Fibroblast of skin of left biceps (primary cell): ENCODE measurements at regions not wholly inside any gene's neighbourhood (a gene's known extent, or its start where the extent isn't known, plus 50 kb on each side); places are given as distances from the start of the nearest gene placed in this dataset.

Source experiments
- DNase-seq, 2 experiments: peaks; one replicate each; pipeline ENCODE4 v3.0.0-alpha.2; 2013; ENCODE audit warnings: low read depth in 2 of 2

GRCh38 chr20:37598575-37599342, 71.1 kb upstream of the BLCAP start:
- no peak for DNase-seq

GRCh38 chr20:37598100-37598543, 70.4 kb upstream of the BLCAP start:
- DNase-seq = no peak

- DNase-seq = no peak
Observed at GRCh38 chr20:37596890-37597536, 69.3 kb upstream of the BLCAP start.

GRCh38 chr20:37596168-37596567, 68.5 kb upstream of the BLCAP start:
- DNase-seq = no peak

GRCh38 chr20:37593710-37594109, 66.0 kb upstream of the BLCAP start:
- no peak for DNase-seq

- no peak for DNase-seq
Observed at GRCh38 chr20:37590938-37591490, 63.3 kb upstream of the BLCAP start.

- no peak for DNase-seq
Observed at GRCh38 chr20:37586078-37586477, 58.4 kb upstream of the BLCAP start.

- no peak for DNase-seq
Observed at GRCh38 chr20:37584238-37584807, 56.6 kb upstream of the BLCAP start.

GRCh38 chr20:37581246-37581645, 53.6 kb upstream of the BLCAP start:
- no peak for DNase-seq

GRCh38 chr20:37580069-37580468, 52.4 kb upstream of the BLCAP start:
- no peak for DNase-seq

- DNase-seq = no peak
Observed at GRCh38 chr20:37579106-37579505, 51.4 kb upstream of the BLCAP start.

- no peak for DNase-seq
Observed at GRCh38 chr20:37577981-37578380, 50.3 kb upstream of the BLCAP start.
